ENCODE measurements at regions not wholly inside any gene's neighbourhood (a gene's known extent, or its start where the extent isn't known, plus 50 kb on each side); places are given as distances from the start of the nearest gene placed in this dataset.
"Not testable (repeated sequence)": the region's sequence is repeated elsewhere in the genome, so short reads cannot be mapped to it uniquely, and the experiment has no call there.

- DNase-seq, result no peak
These were observed 228.3 kb upstream of the NPVF start for GRCh38 chr7:25456467-25457171.

- DNase-seq, result no peak
These were observed 230.8 kb upstream of the NPVF start for GRCh38 chr7:25459057-25459456.

GRCh38 chr7:25460433-25460832, 232.1 kb upstream of the NPVF start:
- DNase-seq, result no peak

- no peak for DNase-seq
These were observed 241.4 kb upstream of the NPVF start for GRCh38 chr7:25469669-25470068.

- no peak for DNase-seq
These were observed 248.7 kb upstream of the NPVF start for GRCh38 chr7:25476863-25477499.

- not testable (repeated sequence) for DNase-seq
These were observed 249.9 kb upstream of the NPVF start for GRCh38 chr7:25478221-25478620.

GRCh38 chr7:25478925-25479324, 250.6 kb upstream of the NPVF start:
- no peak for DNase-seq

- no peak for DNase-seq
These were observed 253.6 kb upstream of the NPVF start for GRCh38 chr7:25481891-25482290.

GRCh38 chr7:25482631-25483030, 254.3 kb upstream of the NPVF start:
- DNase-seq, result no peak

- DNase-seq, result no peak
These were observed 256.7 kb upstream of the NPVF start for GRCh38 chr7:25485026-25485425.

- no peak for DNase-seq
These were observed 258.4 kb upstream of the NPVF start for GRCh38 chr7:25486656-25487055.

GRCh38 chr7:25493805-25494366, 265.6 kb upstream of the NPVF start:
- no peak for DNase-seq

GRCh38 chr7:25494896-25495295, 266.6 kb upstream of the NPVF start:
- no peak for DNase-seq

GRCh38 chr7:25495342-25496250, 267.3 kb upstream of the NPVF start:
- DNase-seq, result no peak

GRCh38 chr7:25496476-25497368, 268.4 kb upstream of the NPVF start:
- DNase-seq, result no peak

GRCh38 chr7:25500393-25500921, 272.2 kb upstream of the NPVF start:
- DNase-seq, result no peak

- DNase-seq, result no peak
These were observed 275.0 kb upstream of the NPVF start for GRCh38 chr7:25503306-25503705.

GRCh38 chr7:25512061-25512687, 283.9 kb upstream of the NPVF start:
- DNase-seq, result no peak

GRCh38 chr7:25515633-25516275, 287.5 kb upstream of the NPVF start:
- no peak for DNase-seq

- no peak for DNase-seq
These were observed 289.6 kb upstream of the NPVF start for GRCh38 chr7:25517906-25518305.

- DNase-seq, result no peak
These were observed 291.7 kb upstream of the NPVF start for GRCh38 chr7:25520017-25520416.

Measured in EL (cell line).